AG04449 (cell line): ENCODE measurements at regions not wholly inside any gene's neighbourhood (a gene's known extent, or its start where the extent isn't known, plus 50 kb on each side); places are given as distances from the start of the nearest gene placed in this dataset.

ENCODE experiments used
- CTCF ChIA-PET: fragments of 350-600 bp; formaldehyde crosslinking; extraction: SDS; loops from one replicate; lab custom pipeline; 2021; ENCODE audit warnings: antibody characterized with exemption; lab: Yijun Ruan, JAX
- POLR2A ChIA-PET: fragments of 400-600, 350-600 bp; formaldehyde crosslinking; extraction: SDS; loops from one replicate; lab custom pipeline; 2020; ENCODE audit warnings: antibody characterized with exemption, inconsistent platforms; lab: Yijun Ruan, JAX
- DNase-seq: peaks from one replicate; pipeline ENCODE4 v3.0.0-alpha.2; 2010; ENCODE audit warnings: low read depth, low spot score
- H3K4me3 ChIP-seq: 2 replicates; pipeline ENCODE4 v1.5.1; 2011; ENCODE audit warnings: low read depth, mild to moderate bottlenecking, control low read depth, low read length
- CTCF ChIP-seq: IDR thresholded peaks from one replicate; pipeline ENCODE4 v1.5.1; 2011; ENCODE audit warnings: mild to moderate bottlenecking, moderate library complexity, low read length, control low read depth, inconsistent platforms; ENCODE audit not compliant: insufficient read depth; ENCODE audit errors: missing control alignments

- no peak overlapping the region for H3K4me3 ChIP-seq
- ChIA-PET POLR2A (no interaction called here), CTCF (no interaction called here)
- no peak for DNase-seq
- no peak for TF ChIP-seq CTCF
These were observed 598.3 kb downstream of the SI start for GRCh38 chr3:164479978-164480377.

GRCh38 chr3:164479406-164479805, 598.9 kb downstream of the SI start:
- POLR2A ChIA-PET, result no interaction called here
- CTCF ChIA-PET, result no interaction called here
- H3K4me3 ChIP-seq, result no peak overlapping the region
- no peak for TF ChIP-seq CTCF
- DNase-seq, result no peak

- TF ChIP-seq CTCF, result no peak
- ChIA-PET CTCF (no interaction called here), POLR2A (no interaction called here)
- DNase-seq, result no peak
- no peak overlapping the region for H3K4me3 ChIP-seq
These were observed 600.0 kb downstream of the SI start for GRCh38 chr3:164478323-164478722.

DNA sequence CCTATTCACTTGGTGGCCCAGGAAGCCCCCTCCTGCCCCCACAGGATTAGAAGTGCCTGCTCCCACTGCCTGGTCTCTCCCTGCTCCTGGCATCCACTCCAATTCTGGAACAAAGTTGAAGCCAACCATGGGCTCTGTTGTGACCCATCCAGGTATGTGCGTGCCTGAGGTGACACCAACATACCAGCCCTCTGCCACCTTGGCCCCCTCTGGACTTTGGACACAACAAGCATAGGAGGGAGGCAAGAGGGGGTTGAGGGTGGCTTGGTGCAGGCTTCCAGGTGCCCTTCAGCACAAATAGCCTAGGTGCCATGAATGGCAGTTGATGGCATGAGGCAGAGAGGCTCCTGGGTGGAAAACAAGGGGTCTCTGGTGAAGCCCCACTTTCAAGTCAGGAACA, 600.9 kb downstream of the SI start:
- no peak overlapping the region for H3K4me3 ChIP-seq
- no peak for DNase-seq
- ChIA-PET POLR2A (no interaction called here), CTCF (no interaction called here)
- TF ChIP-seq CTCF, result no peak

GRCh38 chr3:164476631-164477030, 601.7 kb downstream of the SI start:
- no peak for TF ChIP-seq CTCF
- CTCF ChIA-PET, result no interaction called here
- POLR2A ChIA-PET, result no interaction called here
- H3K4me3 ChIP-seq, result no peak overlapping the region
- no peak for DNase-seq

- no peak for DNase-seq
- ChIA-PET CTCF (no interaction called here), POLR2A (no interaction called here)
- no peak overlapping the region for H3K4me3 ChIP-seq
- no peak for TF ChIP-seq CTCF
These were observed 607.8 kb downstream of the SI start for GRCh38 chr3:164470471-164470870.

- ChIA-PET POLR2A (no interaction called here), CTCF (no interaction called here)
- H3K4me3 ChIP-seq, result no peak overlapping the region
- no peak for TF ChIP-seq CTCF
- DNase-seq, result no peak
These were observed 610.2 kb downstream of the SI start for GRCh38 chr3:164468055-164468454.
